ENCODE measurements at regions not wholly inside any gene's neighbourhood (a gene's known extent, or its start where the extent isn't known, plus 50 kb on each side); places are given as distances from the start of the nearest gene placed in this dataset.

- no peak for TF ChIP-seq ARNTL (CRISPR knock-in tag; IDR thresholded peaks at IDR 0.05; ENCODE audit: borderline replicate concordance, low read depth)
- no peak for TF ChIP-seq PPARA (CRISPR knock-in tag; IDR thresholded peaks at IDR 0.05; ENCODE audit: borderline replicate concordance)
- TF ChIP-seq TOX (CRISPR knock-in tag; IDR thresholded peaks at IDR 0.05; ENCODE audit: borderline replicate concordance): no peak
- no peak for TF ChIP-seq ESRRG (CRISPR knock-in tag; IDR thresholded peaks at IDR 0.05)
- TF ChIP-seq GLIS3 (CRISPR knock-in tag; IDR thresholded peaks at IDR 0.05): no peak
- no peak for TF ChIP-seq OSR1 (CRISPR knock-in tag; IDR thresholded peaks at IDR 0.05)
- no peak for TF ChIP-seq RARB (CRISPR knock-in tag; IDR thresholded peaks at IDR 0.05)
- no peak for TF ChIP-seq ZNF70 (CRISPR knock-in tag; IDR thresholded peaks at IDR 0.05)
- no peak for TF ChIP-seq SNAI2 (CRISPR knock-in tag; IDR thresholded peaks at IDR 0.05)
- no peak for TF ChIP-seq PATZ1 (CRISPR knock-in tag; IDR thresholded peaks at IDR 0.05; ENCODE audit: borderline replicate concordance)
- no peak for TF ChIP-seq CSRNP3 (CRISPR knock-in tag; IDR thresholded peaks at IDR 0.05)
- TF ChIP-seq ZFP30 (CRISPR knock-in tag; IDR thresholded peaks at IDR 0.05): no peak
- TF ChIP-seq TSHZ2 (CRISPR knock-in tag; IDR thresholded peaks at IDR 0.05): no peak
- no peak for TF ChIP-seq CREB5 (CRISPR knock-in tag; IDR thresholded peaks at IDR 0.05; ENCODE audit: low read depth)
- no peak for TF ChIP-seq ZNF8 (CRISPR knock-in tag; IDR thresholded peaks at IDR 0.05)
- ATAC-seq: peak; percentile 96
Observed at GRCh38 chr7:45259966-45260646, 102.5 kb downstream of the RAMP3 start.

GRCh38 chr7:45267262-45267661 lies 109.7 kb downstream of the RAMP3 start:
- peak; percentile 36; the same call in 1 of the 3 replicates for ATAC-seq
- TF ChIP-seq ZNF8 (CRISPR knock-in tag; IDR thresholded peaks at IDR 0.05) (no peak), ZC3H10 (CRISPR knock-in tag; IDR thresholded peaks at IDR 0.05) (no peak), PPARA (CRISPR knock-in tag; IDR thresholded peaks at IDR 0.05; ENCODE audit: borderline replicate concordance) (no peak), RARB (CRISPR knock-in tag; IDR thresholded peaks at IDR 0.05) (no peak), ZFP30 (CRISPR knock-in tag; IDR thresholded peaks at IDR 0.05) (no peak), POU6F1 (CRISPR knock-in tag; IDR thresholded peaks at IDR 0.05; ENCODE audit: borderline replicate concordance, low read depth) (no peak), ESRRG (CRISPR knock-in tag; IDR thresholded peaks at IDR 0.05) (no peak), ARNTL (CRISPR knock-in tag; IDR thresholded peaks at IDR 0.05; ENCODE audit: borderline replicate concordance, low read depth) (no peak), CREB5 (CRISPR knock-in tag; IDR thresholded peaks at IDR 0.05; ENCODE audit: low read depth) (no peak)

GRCh38 chr7:45268013-45268412 lies 110.4 kb downstream of the RAMP3 start:
- no peak for ATAC-seq
- TF ChIP-seq SNAI2 (CRISPR knock-in tag; IDR thresholded peaks at IDR 0.05): no peak
- no peak for TF ChIP-seq CSDC2 (CRISPR knock-in tag; IDR thresholded peaks at IDR 0.05)
- no peak for TF ChIP-seq ZNF70 (CRISPR knock-in tag; IDR thresholded peaks at IDR 0.05)
- TF ChIP-seq OSR1 (CRISPR knock-in tag; IDR thresholded peaks at IDR 0.05): no peak
- TF ChIP-seq ZNF565 (CRISPR knock-in tag; conservative IDR thresholded peaks at IDR 0.05; ENCODE audit: low read depth): no peak
- no peak for TF ChIP-seq ISL1 (CRISPR knock-in tag; IDR thresholded peaks at IDR 0.05)
- TF ChIP-seq BACH2 (CRISPR knock-in tag; IDR thresholded peaks at IDR 0.05; ENCODE audit: borderline replicate concordance): no peak
- no peak for TF ChIP-seq POU6F1 (CRISPR knock-in tag; IDR thresholded peaks at IDR 0.05; ENCODE audit: borderline replicate concordance, low read depth)
- no peak for TF ChIP-seq ZFP3 (CRISPR knock-in tag; IDR thresholded peaks at IDR 0.05)
- TF ChIP-seq ESRRG (CRISPR knock-in tag; IDR thresholded peaks at IDR 0.05): no peak
- no peak for TF ChIP-seq ZNF8 (CRISPR knock-in tag; IDR thresholded peaks at IDR 0.05)
- TF ChIP-seq TCF4 (CRISPR knock-in tag; IDR thresholded peaks at IDR 0.05; ENCODE audit: borderline replicate concordance): no peak
- TF ChIP-seq ZFP30 (CRISPR knock-in tag; IDR thresholded peaks at IDR 0.05): no peak
- TF ChIP-seq CREB5 (CRISPR knock-in tag; IDR thresholded peaks at IDR 0.05; ENCODE audit: low read depth): no peak
- no peak for TF ChIP-seq PPARA (CRISPR knock-in tag; IDR thresholded peaks at IDR 0.05; ENCODE audit: borderline replicate concordance)

Data from SK-N-SH treated with all-trans-retinoic acid at 6 μM for 48 hours (cell line).